Adipocyte (in vitro differentiated cells): ENCODE measurements at regions not wholly inside any gene's neighbourhood (a gene's known extent, or its start where the extent isn't known, plus 50 kb on each side); places are given as distances from the start of the nearest gene placed in this dataset.

Experiments
- DNase-seq: peaks from one replicate; pipeline ENCODE4 v3.0.0-alpha.2; 2015; ENCODE audit warnings: low read depth
- H3K27me3 ChIP-seq: replicated peaks from 2 replicates; pipeline ENCODE4 v1.7.0; 2013; ENCODE audit warnings: mild to moderate bottlenecking, low read length, moderate library complexity; ENCODE audit not compliant: control insufficient read depth, insufficient read depth
- H3K36me3 ChIP-seq: 2 replicates; pipeline ENCODE4 v1.7.0; 2013; ENCODE audit warnings: low read length, mild to moderate bottlenecking, moderate library complexity; ENCODE audit not compliant: control insufficient read depth, insufficient read depth, severe bottlenecking
- H3K4me1 ChIP-seq: 2 replicates; pipeline ENCODE4 v1.7.0; 2013; ENCODE audit warnings: mild to moderate bottlenecking, low read length, moderate library complexity; ENCODE audit not compliant: control insufficient read depth, insufficient read depth
- H3K4me3 ChIP-seq: 2 replicates; pipeline ENCODE4 v1.7.0; 2013; ENCODE audit warnings: mild to moderate bottlenecking, low read length, moderate library complexity
- H3K9ac ChIP-seq: 2 replicates; pipeline ENCODE4 v1.7.0; 2013; ENCODE audit warnings: mild to moderate bottlenecking, low read length, moderate library complexity
- H3K9me3 ChIP-seq: 2 replicates; pipeline ENCODE4 v1.7.0; 2013; ENCODE audit warnings: mild to moderate bottlenecking, low read length, moderate library complexity; ENCODE audit not compliant: control insufficient read depth

- H3K27me3 ChIP-seq = no peaks in the 10 kb centered on the region
- H3K9me3 ChIP-seq = no peaks in the 10 kb centered on the region
These were observed 172.4 kb upstream of the GRIN2B start for GRCh38 chr12:14153803-14154202.

GRCh38 chr12:14156606-14157005 is 175.2 kb upstream of the GRIN2B start:
- Histone ChIP-seq H3K27me3 (no peaks in the 10 kb centered on the region), H3K4me1 (peaks cover 11% of the 10 kb centered on the region), H3K4me3 (no peak overlapping the region), H3K36me3 (no peaks in the 10 kb centered on the region), H3K9me3 (no peaks in the 10 kb centered on the region), H3K9ac (no peak overlapping the region)
- no peak for DNase-seq

More at GRCh38 chr12:14153803-14154202, 172.4 kb upstream of the GRIN2B start:
- Histone ChIP-seq H3K4me1 (peaks cover 6% of the 10 kb centered on the region), H3K4me3 (no peak overlapping the region), H3K36me3 (no peaks in the 10 kb centered on the region), H3K9ac (no peak overlapping the region)
- DNase-seq = no peak

GRCh38 chr12:14157088-14157747 is 175.8 kb upstream of the GRIN2B start:
- peaks cover 11% of the 10 kb centered on the region for H3K4me1 ChIP-seq

GRCh38 chr12:14164266-14164665 is 182.9 kb upstream of the GRIN2B start:
- Histone ChIP-seq H3K36me3 (no peaks in the 10 kb centered on the region), H3K4me1 (peaks cover under 1% of the 10 kb centered on the region), H3K9ac (no peak overlapping the region), H3K27me3 (no peaks in the 10 kb centered on the region), H3K4me3 (no peak overlapping the region), H3K9me3 (no peaks in the 10 kb centered on the region)
- no peak for DNase-seq

More at GRCh38 chr12:14157088-14157747, 175.8 kb upstream of the GRIN2B start:
- H3K36me3 ChIP-seq = no peaks in the 10 kb centered on the region
- H3K4me3 ChIP-seq = no peak overlapping the region
- no peaks in the 10 kb centered on the region for H3K27me3 ChIP-seq
- H3K9me3 ChIP-seq = no peaks in the 10 kb centered on the region
- no peak overlapping the region for H3K9ac ChIP-seq
- DNase-seq = no peak

GRCh38 chr12:14167005-14167628 is 185.7 kb upstream of the GRIN2B start:
- no peaks in the 10 kb centered on the region for H3K4me1 ChIP-seq
- H3K36me3 ChIP-seq = no peaks in the 10 kb centered on the region
- no peak overlapping the region for H3K4me3 ChIP-seq
- no peak overlapping the region for H3K9ac ChIP-seq
- DNase-seq = peak; percentile 80
- no peaks in the 10 kb centered on the region for H3K27me3 ChIP-seq
- H3K9me3 ChIP-seq = no peaks in the 10 kb centered on the region

GRCh38 chr12:14169281-14169680 is 187.9 kb upstream of the GRIN2B start:
- H3K4me1 ChIP-seq = no peaks in the 10 kb centered on the region
- no peaks in the 10 kb centered on the region for H3K36me3 ChIP-seq
- no peak overlapping the region for H3K4me3 ChIP-seq
- no peak overlapping the region for H3K9ac ChIP-seq
- H3K27me3 ChIP-seq = peaks cover 3% of the 10 kb centered on the region
- no peak for DNase-seq
- no peaks in the 10 kb centered on the region for H3K9me3 ChIP-seq

GRCh38 chr12:14171106-14171505 is 189.7 kb upstream of the GRIN2B start:
- H3K27me3 ChIP-seq = peaks cover 13% of the 10 kb centered on the region

GRCh38 chr12:14175206-14175605 is 190.3 kb upstream of the ATF7IP start:
- Histone ChIP-seq H3K9ac (no peak overlapping the region), H3K27me3 (peaks cover 13% of the 10 kb centered on the region), H3K4me3 (no peak overlapping the region), H3K4me1 (no peaks in the 10 kb centered on the region), H3K9me3 (no peaks in the 10 kb centered on the region), H3K36me3 (no peaks in the 10 kb centered on the region)
- DNase-seq = no peak

More at GRCh38 chr12:14171106-14171505, 189.7 kb upstream of the GRIN2B start:
- Histone ChIP-seq H3K4me1 (no peaks in the 10 kb centered on the region), H3K9ac (no peak overlapping the region), H3K36me3 (no peaks in the 10 kb centered on the region), H3K4me3 (no peak overlapping the region), H3K9me3 (no peaks in the 10 kb centered on the region)
- DNase-seq = no peak

- no peaks in the 10 kb centered on the region for H3K9me3 ChIP-seq
- H3K9ac ChIP-seq = no peak overlapping the region
- H3K4me3 ChIP-seq = no peak overlapping the region
- peaks cover 23% of the 10 kb centered on the region for H3K27me3 ChIP-seq
- DNase-seq = peak; percentile 75
- H3K36me3 ChIP-seq = no peaks in the 10 kb centered on the region
- no peaks in the 10 kb centered on the region for H3K4me1 ChIP-seq
These were observed 179.9 kb upstream of the ATF7IP start for GRCh38 chr12:14185427-14186192.

GRCh38 chr12:14186193-14186502 is 179.3 kb upstream of the ATF7IP start:
- no peak overlapping the region for H3K9ac ChIP-seq
- no peak for DNase-seq
- H3K4me1 ChIP-seq = no peaks in the 10 kb centered on the region
- H3K9me3 ChIP-seq = no peaks in the 10 kb centered on the region
- peaks cover 23% of the 10 kb centered on the region for H3K27me3 ChIP-seq
- H3K4me3 ChIP-seq = no peak overlapping the region
- H3K36me3 ChIP-seq = no peaks in the 10 kb centered on the region

- H3K4me3 ChIP-seq = no peak overlapping the region
- no peaks in the 10 kb centered on the region for H3K36me3 ChIP-seq
- H3K4me1 ChIP-seq = no peaks in the 10 kb centered on the region
- H3K9ac ChIP-seq = no peak overlapping the region
- H3K27me3 ChIP-seq = peaks cover 23% of the 10 kb centered on the region
- no peak for DNase-seq
- H3K9me3 ChIP-seq = no peaks in the 10 kb centered on the region
These were observed 178.5 kb upstream of the ATF7IP start for GRCh38 chr12:14187002-14187401.
